HG02981 (cell line): ENCODE measurements at regions not wholly inside any gene's neighbourhood (a gene's known extent, or its start where the extent isn't known, plus 50 kb on each side); places are given as distances from the start of the nearest gene placed in this dataset.

Experiments used
- ATAC-seq: cut with Tn5 transposase; IDR thresholded peaks from one replicate; pipeline ENCODE4 v1.9.1; 2021; ENCODE audit warnings: mild to moderate bottlenecking, moderate library complexity; ENCODE audit not compliant: unreplicated experiment

- no peak for ATAC-seq
Measured at GRCh38 chr1:228968891-228969606, 233.8 kb downstream of the RHOU start.

- ATAC-seq, result no peak
Measured at GRCh38 chr1:228969953-228970800, 234.9 kb downstream of the RHOU start.

- ATAC-seq, result no peak
Measured at GRCh38 chr1:228972576-228972975, 237.3 kb downstream of the RHOU start.

GRCh38 chr1:228974273-228974672, 239.0 kb downstream of the RHOU start:
- no peak for ATAC-seq

- ATAC-seq, result no peak
Measured at GRCh38 chr1:228975238-228975907, 240.1 kb downstream of the RHOU start.

- no peak for ATAC-seq
Measured at GRCh38 chr1:228976316-228976715, 241.0 kb downstream of the RHOU start.

GRCh38 chr1:228977307-228977706, 242.0 kb downstream of the RHOU start:
- ATAC-seq, result no peak

GRCh38 chr1:228977741-228978140, 242.5 kb downstream of the RHOU start:
- ATAC-seq, result no peak

GRCh38 chr1:228978484-228979324, 243.4 kb downstream of the RHOU start:
- ATAC-seq, result no peak

GRCh38 chr1:228979325-228979699, 244.0 kb downstream of the RHOU start:
- no peak for ATAC-seq

- ATAC-seq, result no peak
Measured at GRCh38 chr1:228979774-228980173, 244.5 kb downstream of the RHOU start.

- no peak for ATAC-seq
Measured at GRCh38 chr1:228980232-228980937, 245.1 kb downstream of the RHOU start.

- ATAC-seq, result no peak
Measured at GRCh38 chr1:228982637-228983036, 247.4 kb downstream of the RHOU start.

- no peak for ATAC-seq
Measured at GRCh38 chr1:228983231-228983660, 248.0 kb downstream of the RHOU start.

- ATAC-seq, result no peak
Measured at GRCh38 chr1:228983661-228984060, 248.4 kb downstream of the RHOU start.

GRCh38 chr1:228984107-228984506, 248.8 kb downstream of the RHOU start:
- no peak for ATAC-seq

GRCh38 chr1:228984646-228985631, 249.7 kb downstream of the RHOU start:
- no peak for ATAC-seq

GRCh38 chr1:228985661-228986060, 250.4 kb downstream of the RHOU start:
- ATAC-seq, result no peak
